PC-3 (cell line): ENCODE measurements at regions not wholly inside any gene's neighbourhood (a gene's known extent, or its start where the extent isn't known, plus 50 kb on each side); places are given as distances from the start of the nearest gene placed in this dataset.

Experiments
- ATAC-seq: fragments of 200-7000 bp; cut with Tn5 transposase; 2 replicates; pipeline ENCODE4 v1.9.1; 2020; ENCODE audit warnings: mild to moderate bottlenecking, moderate library complexity
- BruUV-seq: library from RNA; stranded (reverse); fragments of 400-500 nt; replicated peaks from 2 replicates; lab custom pipeline; 2021; lab: Mats Ljungman, UMichigan
- CTCF ChIA-PET: fragments of 300-600 bp; sonication (Branson Sonifier 250); formaldehyde crosslinking; loops from one replicate; lab custom pipeline; 2022; ENCODE audit warnings: antibody characterized with exemption; lab: Charles Lee
- POLR2A ChIA-PET: fragments of 300-600 bp; sonication (Branson Sonifier 250); formaldehyde crosslinking; loops from one replicate; lab custom pipeline; 2022; ENCODE audit warnings: antibody characterized with exemption; ENCODE audit not compliant: unreplicated experiment; lab: Charles Lee
- DNase-seq: peaks from one replicate; pipeline ENCODE4 v3.0.0-alpha.2; 2015
- H2AFZ ChIP-seq: fragments of 300-600 bp; sonication (generic); 2 replicates; pipeline ENCODE4 v1.6.0; 2016; ENCODE audit warnings: antibody characterized with exemption, low read length
- H3F3A ChIP-seq: fragments of 300-600 bp; sonication (generic); one replicate; pipeline ENCODE4 v1.6.0; 2017; ENCODE audit warnings: antibody characterized with exemption, low read length, control low read depth, mild to moderate bottlenecking; ENCODE audit not compliant: unreplicated experiment
- H3K27ac ChIP-seq: fragments of 300-600 bp; sonication (generic); 2 replicates; pipeline ENCODE4 v1.5.1; 2016; ENCODE audit warnings: mild to moderate bottlenecking, low read length
- H3K27me3 ChIP-seq: fragments of 300-600 bp; sonication (generic); 2 replicates; pipeline ENCODE4 v1.6.1; 2016; ENCODE audit warnings: low read length, mixed read lengths
- H3K36me3 ChIP-seq: fragments of 300-600 bp; sonication (generic); 2 replicates; pipeline ENCODE4 v1.6.1; 2016; ENCODE audit warnings: low read depth, mixed run types, low read length, mixed read lengths
- H3K4me1 ChIP-seq: fragments of 300-600 bp; sonication (generic); 2 replicates; pipeline ENCODE4 v1.5.1; 2016; ENCODE audit warnings: low read length; ENCODE audit not compliant: insufficient read depth
- H3K4me2 ChIP-seq: fragments of 300-600 bp; sonication (generic); 2 replicates; pipeline ENCODE4 v1.6.0; 2016; ENCODE audit warnings: low read length
- H3K4me3 ChIP-seq: fragments of 300-600 bp; sonication (generic); 2 replicates; pipeline ENCODE4 v1.5.1; 2016; ENCODE audit warnings: mild to moderate bottlenecking, low read length, mixed read lengths
- H3K79me2 ChIP-seq: fragments of 300-600 bp; sonication (generic); 2 replicates; pipeline ENCODE4 v1.6.1; 2017; ENCODE audit warnings: low read length, mixed read lengths
- H3K9ac ChIP-seq: fragments of 300-600 bp; sonication (generic); 2 replicates; pipeline ENCODE4 v1.6.0; 2016; ENCODE audit warnings: mild to moderate bottlenecking, low read length
- H3K9me2 ChIP-seq: fragments of 300-600 bp; sonication (generic); replicated peaks from 2 replicates; pipeline ENCODE4 v1.6.1; 2016; ENCODE audit warnings: mixed run types, low read length, mixed read lengths
- H3K9me3 ChIP-seq: fragments of 300-600 bp; sonication (generic); 2 replicates; pipeline ENCODE4 v1.6.1; 2016; ENCODE audit warnings: low read length, mixed read lengths
- H4K20me1 ChIP-seq: fragments of 300-600 bp; sonication (generic); 2 replicates; pipeline ENCODE4 v1.6.1; 2016; ENCODE audit warnings: low read length, mixed read lengths
- EZH2 ChIP-seq: fragments of 300-600 bp; sonication (generic); IDR thresholded peaks from one replicate; pipeline ENCODE4 v1.6.1; 2017; ENCODE audit warnings: antibody characterized with exemption, mild to moderate bottlenecking, low read length; ENCODE audit not compliant: unreplicated experiment
- EZH2phosphoT487 ChIP-seq: fragments of 300-600 bp; sonication (generic); IDR thresholded peaks from 2 replicates; pipeline ENCODE4 v1.6.1; 2018; ENCODE audit warnings: mild to moderate bottlenecking, antibody characterized with exemption, low read length, borderline replicate concordance
- intact Hi-C: fragments of 100-400 bp; cut with micrococcal nuclease; formaldehyde crosslinking; loops from 2 replicates; pipeline ENCODE4 v1.9.0; 2023
- TF ChIP-seq, protein P1 (sequence below): fragments of 300-600 bp; sonication (generic); conservative IDR thresholded peaks from 2 replicates; pipeline ENCODE4 v1.5.1; 2017; ENCODE audit warnings: antibody characterized with exemption, low read depth, mild to moderate bottlenecking, low read length

DNA sequence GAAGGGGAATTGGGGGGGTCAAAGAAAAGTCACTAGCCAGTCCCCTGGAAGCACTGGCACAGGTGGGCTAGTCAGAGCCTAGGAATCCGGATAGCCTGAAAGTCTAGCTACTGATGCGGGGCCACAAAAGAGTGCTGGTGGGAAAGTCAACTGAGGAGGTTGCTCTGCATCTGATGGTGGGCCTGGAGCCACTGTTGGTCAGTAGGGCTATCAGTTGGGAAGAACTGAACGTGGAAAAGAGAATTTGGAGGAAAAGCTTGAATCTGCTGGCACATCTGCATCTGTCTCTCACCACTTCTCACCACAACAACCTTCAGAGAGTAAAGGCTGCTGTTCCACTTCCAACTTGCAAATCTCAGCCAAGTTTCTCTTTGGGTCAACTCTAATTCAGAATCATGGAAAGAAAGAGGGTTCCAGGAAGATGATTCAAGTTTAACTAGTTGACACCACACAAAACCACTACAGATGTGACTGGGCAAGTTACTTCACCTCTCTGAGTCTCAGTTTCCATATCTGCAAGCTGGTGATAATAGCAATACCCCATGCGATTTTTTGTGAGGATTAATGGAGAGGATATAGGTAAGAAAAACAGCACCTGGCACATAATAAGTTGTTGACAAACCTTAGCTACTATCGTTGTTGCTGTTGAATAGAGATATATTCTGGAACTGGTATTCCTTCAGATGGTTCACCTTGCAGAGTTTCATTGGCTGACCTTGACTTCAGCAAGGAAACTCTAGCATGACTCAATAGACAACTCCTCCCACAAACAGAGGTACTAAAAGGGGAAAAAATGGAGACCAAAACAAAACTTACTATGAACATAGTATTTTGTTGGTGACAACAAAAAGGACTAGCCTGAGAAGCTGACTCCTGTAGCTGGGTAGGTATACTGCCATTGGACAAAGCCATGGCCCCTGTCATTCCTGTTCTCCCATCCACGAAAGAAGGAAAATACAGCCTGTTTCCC is 280.2 kb upstream of the STT3B start:
- Histone ChIP-seq H3K9ac (no peak overlapping the region), H3K9me3 (no peaks in the 10 kb centered on the region), H3K36me3 (no peaks in the 10 kb centered on the region), H2AFZ (no peak overlapping the region), H3K79me2 (no peaks in the 10 kb centered on the region), H3K4me2 (no peak overlapping the region), H4K20me1 (no peaks in the 10 kb centered on the region), H3K4me3 (no peak overlapping the region), H3K9me2 (no peaks in the 10 kb centered on the region), H3K27ac (no peak overlapping the region), H3K4me1 (peaks cover 23% of the 10 kb centered on the region), H3K27me3 (no peaks in the 10 kb centered on the region), H3F3A (peaks cover 4% of the 10 kb centered on the region)
- DNase-seq (no peak), ATAC-seq (no peak)
- TF ChIP-seq, protein P1, sequence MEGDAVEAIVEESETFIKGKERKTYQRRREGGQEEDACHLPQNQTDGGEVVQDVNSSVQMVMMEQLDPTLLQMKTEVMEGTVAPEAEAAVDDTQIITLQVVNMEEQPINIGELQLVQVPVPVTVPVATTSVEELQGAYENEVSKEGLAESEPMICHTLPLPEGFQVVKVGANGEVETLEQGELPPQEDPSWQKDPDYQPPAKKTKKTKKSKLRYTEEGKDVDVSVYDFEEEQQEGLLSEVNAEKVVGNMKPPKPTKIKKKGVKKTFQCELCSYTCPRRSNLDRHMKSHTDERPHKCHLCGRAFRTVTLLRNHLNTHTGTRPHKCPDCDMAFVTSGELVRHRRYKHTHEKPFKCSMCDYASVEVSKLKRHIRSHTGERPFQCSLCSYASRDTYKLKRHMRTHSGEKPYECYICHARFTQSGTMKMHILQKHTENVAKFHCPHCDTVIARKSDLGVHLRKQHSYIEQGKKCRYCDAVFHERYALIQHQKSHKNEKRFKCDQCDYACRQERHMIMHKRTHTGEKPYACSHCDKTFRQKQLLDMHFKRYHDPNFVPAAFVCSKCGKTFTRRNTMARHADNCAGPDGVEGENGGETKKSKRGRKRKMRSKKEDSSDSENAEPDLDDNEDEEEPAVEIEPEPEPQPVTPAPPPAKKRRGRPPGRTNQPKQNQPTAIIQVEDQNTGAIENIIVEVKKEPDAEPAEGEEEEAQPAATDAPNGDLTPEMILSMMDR, result no peak
- TF ChIP-seq EZH2, result no peak
- TF ChIP-seq EZH2phosphoT487, result no peak
- BruUV-seq, result no TSS peak
- intact Hi-C loops, result no loop called here
- ChIA-PET CTCF (interaction anchor here (0.6 kb wide), 1 partner anchor 209 kb away, joined by 3 read pairs; no protein-coding TSS in a partner anchor), POLR2A (no interaction called here)

DNA sequence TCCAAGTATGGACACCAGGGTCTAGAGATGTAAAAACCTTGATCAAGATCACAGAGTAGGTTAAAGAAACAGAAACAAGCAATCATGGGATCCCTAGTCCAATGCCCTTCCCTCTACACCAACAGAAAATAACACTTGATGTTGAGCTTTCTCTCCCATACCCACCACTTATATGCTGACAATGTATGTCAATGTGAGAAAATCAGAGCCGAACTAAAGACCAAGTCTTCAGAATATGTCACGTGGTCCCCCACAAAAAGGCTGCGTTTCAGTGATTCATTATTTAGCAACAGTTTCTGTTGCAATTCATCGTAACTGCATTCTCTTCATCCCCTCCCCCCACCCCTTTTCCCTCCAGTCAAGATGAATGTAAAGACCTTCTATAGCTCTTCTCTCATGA is 278.9 kb upstream of the STT3B start:
- peaks cover 10% of the 10 kb centered on the region for H3K4me1 ChIP-seq
- no peak overlapping the region for H3K4me2 ChIP-seq
- no peaks in the 10 kb centered on the region for H3K79me2 ChIP-seq
- H3K36me3 ChIP-seq, result no peaks in the 10 kb centered on the region
- H3K4me3 ChIP-seq, result no peak overlapping the region
- TF ChIP-seq, protein P1, result no peak
- no peak for TF ChIP-seq EZH2
- TF ChIP-seq EZH2phosphoT487, result no peak
- H3K9ac ChIP-seq, result no peak overlapping the region
- no peaks in the 10 kb centered on the region for H4K20me1 ChIP-seq
- H3F3A ChIP-seq, result no peaks in the 10 kb centered on the region
- no TSS peak for BruUV-seq
- CTCF ChIA-PET, result no interaction called here
- no peak overlapping the region for H2AFZ ChIP-seq
- no peak for ATAC-seq
- H3K27ac ChIP-seq, result no peak overlapping the region
- H3K9me2 ChIP-seq, result no peaks in the 10 kb centered on the region
- no peak for DNase-seq
- no peaks in the 10 kb centered on the region for H3K9me3 ChIP-seq
- POLR2A ChIA-PET, result no interaction called here
- no peaks in the 10 kb centered on the region for H3K27me3 ChIP-seq
- intact Hi-C loops, result no loop called here

DNA sequence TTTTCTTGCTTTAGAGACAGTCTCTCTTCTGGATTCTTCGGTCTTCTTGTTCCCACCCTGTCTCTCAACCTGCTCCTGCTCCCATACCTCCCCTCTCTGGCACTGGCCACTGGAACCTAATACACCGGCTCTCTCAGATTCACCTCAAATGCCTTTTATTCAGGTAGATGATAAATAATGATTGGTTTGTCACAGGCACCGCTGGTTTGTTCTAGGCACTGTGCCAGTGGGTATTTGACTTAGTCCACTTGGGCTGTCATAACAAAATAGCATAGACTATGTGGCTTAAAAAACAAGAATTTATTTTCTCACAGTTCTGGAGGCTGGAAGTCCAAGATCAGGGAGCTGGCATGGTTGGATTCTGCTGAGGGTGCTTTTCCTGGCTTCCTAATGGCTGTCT is 278.2 kb upstream of the STT3B start:
- BruUV-seq, result no TSS peak
- no peaks in the 10 kb centered on the region for H3K9me3 ChIP-seq
- CTCF ChIA-PET, result no interaction called here

More for the DNA sequence above, 278.2 kb upstream of the STT3B start:
- H3K27ac ChIP-seq, result no peak overlapping the region
- ATAC-seq, result no peak
- no peaks in the 10 kb centered on the region for H3K79me2 ChIP-seq
- no peak overlapping the region for H3K4me3 ChIP-seq
- peaks cover 8% of the 10 kb centered on the region for H3K4me1 ChIP-seq
- no peaks in the 10 kb centered on the region for H3K9me2 ChIP-seq
- H3K4me2 ChIP-seq, result no peak overlapping the region
- H2AFZ ChIP-seq, result no peak overlapping the region
- no peaks in the 10 kb centered on the region for H3K36me3 ChIP-seq
- no peaks in the 10 kb centered on the region for H4K20me1 ChIP-seq
- H3K27me3 ChIP-seq, result no peaks in the 10 kb centered on the region
- no peaks in the 10 kb centered on the region for H3F3A ChIP-seq
- no peak for DNase-seq
- TF ChIP-seq EZH2 (no peak), EZH2phosphoT487 (no peak)
- TF ChIP-seq, protein P1, result no peak
- intact Hi-C loops, result no loop called here
- H3K9ac ChIP-seq, result no peak overlapping the region
- POLR2A ChIA-PET, result no interaction called here
